ENCODE measurements at regions not wholly inside any gene's neighbourhood (a gene's known extent, or its start where the extent isn't known, plus 50 kb on each side); places are given as distances from the start of the nearest gene placed in this dataset.
"Not testable (repeated sequence)": the region's sequence is repeated elsewhere in the genome, so short reads cannot be mapped to it uniquely, and the experiment has no call there.

- TF ChIP-seq CTCF (IDR thresholded peaks at IDR 0.05; ENCODE audit: poor library complexity, severe bottlenecking), result no peak
- Histone ChIP-seq H3K4me3 (ENCODE audit: severe bottlenecking) (no peak overlapping the region), H3K27me3 (ENCODE audit: insufficient read depth, poor library complexity, severe bottlenecking) (no peaks in the 10 kb centered on the region), H3K9me3 (ENCODE audit: severe bottlenecking) (no peaks in the 10 kb centered on the region), H3K27ac (ENCODE audit: poor library complexity, severe bottlenecking) (no peak overlapping the region), H3K36me3 (ENCODE audit: low read depth) (no peaks in the 10 kb centered on the region), H3K4me1 (ENCODE audit: insufficient read depth, poor library complexity, severe bottlenecking) (no peaks in the 10 kb centered on the region)
- ATAC-seq (ENCODE audit: low read depth), result no peak
- no peak for DNase-seq (ENCODE audit: low spot score)
Observed at GRCh38 chr10:109650228-109650627, 273.1 kb downstream of the XPNPEP1 start.

GRCh38 chr10:109647627-109648026 is 275.7 kb downstream of the XPNPEP1 start:
- H3K27ac ChIP-seq (ENCODE audit: poor library complexity, severe bottlenecking), result no peak overlapping the region
- TF ChIP-seq CTCF (IDR thresholded peaks at IDR 0.05; ENCODE audit: poor library complexity, severe bottlenecking), result no peak
- H3K27me3 ChIP-seq (ENCODE audit: insufficient read depth, poor library complexity, severe bottlenecking), result no peaks in the 10 kb centered on the region
- no peak overlapping the region for H3K4me3 ChIP-seq (ENCODE audit: severe bottlenecking)
- H3K4me1 ChIP-seq (ENCODE audit: insufficient read depth, poor library complexity, severe bottlenecking), result no peaks in the 10 kb centered on the region
- ATAC-seq (ENCODE audit: low read depth), result no peak
- DNase-seq (ENCODE audit: low spot score), result no peak
- no peaks in the 10 kb centered on the region for H3K9me3 ChIP-seq (ENCODE audit: severe bottlenecking)
- no peaks in the 10 kb centered on the region for H3K36me3 ChIP-seq (ENCODE audit: low read depth)

- Histone ChIP-seq H3K9me3 (ENCODE audit: severe bottlenecking) (peaks cover 16% of the 10 kb centered on the region), H3K27ac (ENCODE audit: poor library complexity, severe bottlenecking) (no peak overlapping the region), H3K4me1 (ENCODE audit: insufficient read depth, poor library complexity, severe bottlenecking) (no peaks in the 10 kb centered on the region), H3K27me3 (ENCODE audit: insufficient read depth, poor library complexity, severe bottlenecking) (no peaks in the 10 kb centered on the region), H3K4me3 (ENCODE audit: severe bottlenecking) (no peak overlapping the region), H3K36me3 (ENCODE audit: low read depth) (no peaks in the 10 kb centered on the region)
- TF ChIP-seq CTCF (IDR thresholded peaks at IDR 0.05; ENCODE audit: poor library complexity, severe bottlenecking), result no peak
- ATAC-seq (ENCODE audit: low read depth) (no peak), DNase-seq (ENCODE audit: low spot score) (no peak)
Observed at GRCh38 chr10:109633846-109634245, 289.5 kb downstream of the XPNPEP1 start.

- not testable (repeated sequence) for H3K4me1 ChIP-seq (ENCODE audit: insufficient read depth, poor library complexity, severe bottlenecking); H3K27ac ChIP-seq (ENCODE audit: poor library complexity, severe bottlenecking); H3K4me3 ChIP-seq (ENCODE audit: severe bottlenecking); H3K36me3 ChIP-seq (ENCODE audit: low read depth); DNase-seq (ENCODE audit: low spot score); ATAC-seq (ENCODE audit: low read depth); H3K27me3 ChIP-seq (ENCODE audit: insufficient read depth, poor library complexity, severe bottlenecking)
- H3K9me3 ChIP-seq (ENCODE audit: severe bottlenecking), result peaks cover 16% of the 10 kb centered on the region
Observed at GRCh38 chr10:109633017-109633416, 290.3 kb downstream of the XPNPEP1 start.

GRCh38 chr10:109624939-109625338 is 298.4 kb downstream of the XPNPEP1 start:
- DNase-seq (ENCODE audit: low spot score), result no peak
- TF ChIP-seq CTCF (IDR thresholded peaks at IDR 0.05; ENCODE audit: poor library complexity, severe bottlenecking), result no peak
- no peak for ATAC-seq (ENCODE audit: low read depth)
- H3K4me1 ChIP-seq (ENCODE audit: insufficient read depth, poor library complexity, severe bottlenecking), result no peaks in the 10 kb centered on the region
- no peak overlapping the region for H3K27ac ChIP-seq (ENCODE audit: poor library complexity, severe bottlenecking)
- H3K9me3 ChIP-seq (ENCODE audit: severe bottlenecking), result no peaks in the 10 kb centered on the region
- H3K36me3 ChIP-seq (ENCODE audit: low read depth), result no peaks in the 10 kb centered on the region
- no peaks in the 10 kb centered on the region for H3K27me3 ChIP-seq (ENCODE audit: insufficient read depth, poor library complexity, severe bottlenecking)
- H3K4me3 ChIP-seq (ENCODE audit: severe bottlenecking), result no peak overlapping the region
